GM23338 (cell line): ENCODE measurements at regions not wholly inside any gene's neighbourhood (a gene's known extent, or its start where the extent isn't known, plus 50 kb on each side); places are given as distances from the start of the nearest gene placed in this dataset.

ENCODE experiments used
- EZH2phosphoT487 ChIP-seq: fragments of 200-600 bp; sonication (generic); IDR thresholded peaks from one replicate; pipeline ENCODE4 v1.8.1; 2018; ENCODE audit warnings: antibody characterized with exemption; ENCODE audit not compliant: unreplicated experiment
- TF ChIP-seq, protein P1 (sequence below): IDR thresholded peaks from one replicate; pipeline ENCODE4 v1.6.1; 2018; ENCODE audit warnings: antibody characterized with exemption; ENCODE audit not compliant: unreplicated experiment
- TF ChIP-seq, protein P2 (sequence below), 2 experiments: fragments of 200-600 bp in 1 of 2; sonication (generic) in 1 of 2; conservative IDR thresholded peaks; 2 replicates each; pipeline versions ENCODE4 v1.5.1 to v1.6.1; 2016 to 2017; ENCODE audit warnings: antibody characterized with exemption in 2 of 2, low read depth in 2 of 2, mild to moderate bottlenecking in 2 of 2, moderate library complexity in 1 of 2

DNA sequence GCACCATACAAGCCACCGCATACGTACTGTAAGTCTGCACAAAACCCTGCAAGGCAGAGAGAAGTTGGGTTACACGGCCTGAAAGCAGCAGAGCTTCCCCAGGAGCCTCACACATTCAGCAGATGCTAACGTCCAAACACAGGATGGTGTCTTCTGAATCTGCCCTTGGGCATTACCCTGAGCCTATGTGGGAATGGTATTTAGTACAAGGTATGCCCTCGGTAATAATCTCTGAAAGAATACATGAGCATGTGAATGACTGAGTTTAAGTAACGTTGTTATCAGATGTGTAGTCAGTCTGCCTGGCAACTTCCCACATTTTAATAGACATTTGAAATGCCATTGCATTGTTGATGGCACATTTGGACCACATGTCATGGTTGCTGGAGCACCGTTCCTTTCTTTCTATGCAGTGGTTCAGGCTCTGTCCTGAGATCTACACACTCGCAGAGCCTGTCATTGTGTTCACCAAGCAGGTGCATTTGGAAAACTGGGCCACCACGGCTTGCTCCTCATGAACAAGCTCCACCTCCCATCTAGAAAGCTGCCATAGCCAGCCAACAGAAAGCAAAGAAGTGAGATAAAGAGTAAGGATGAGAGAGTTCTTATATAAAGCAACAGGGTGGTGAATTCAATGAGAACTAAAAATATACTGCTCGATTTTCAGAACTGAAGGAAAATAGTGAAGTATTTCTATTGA is 136.5 kb upstream of the GGTLC1 start:
- TF ChIP-seq, protein P1, sequence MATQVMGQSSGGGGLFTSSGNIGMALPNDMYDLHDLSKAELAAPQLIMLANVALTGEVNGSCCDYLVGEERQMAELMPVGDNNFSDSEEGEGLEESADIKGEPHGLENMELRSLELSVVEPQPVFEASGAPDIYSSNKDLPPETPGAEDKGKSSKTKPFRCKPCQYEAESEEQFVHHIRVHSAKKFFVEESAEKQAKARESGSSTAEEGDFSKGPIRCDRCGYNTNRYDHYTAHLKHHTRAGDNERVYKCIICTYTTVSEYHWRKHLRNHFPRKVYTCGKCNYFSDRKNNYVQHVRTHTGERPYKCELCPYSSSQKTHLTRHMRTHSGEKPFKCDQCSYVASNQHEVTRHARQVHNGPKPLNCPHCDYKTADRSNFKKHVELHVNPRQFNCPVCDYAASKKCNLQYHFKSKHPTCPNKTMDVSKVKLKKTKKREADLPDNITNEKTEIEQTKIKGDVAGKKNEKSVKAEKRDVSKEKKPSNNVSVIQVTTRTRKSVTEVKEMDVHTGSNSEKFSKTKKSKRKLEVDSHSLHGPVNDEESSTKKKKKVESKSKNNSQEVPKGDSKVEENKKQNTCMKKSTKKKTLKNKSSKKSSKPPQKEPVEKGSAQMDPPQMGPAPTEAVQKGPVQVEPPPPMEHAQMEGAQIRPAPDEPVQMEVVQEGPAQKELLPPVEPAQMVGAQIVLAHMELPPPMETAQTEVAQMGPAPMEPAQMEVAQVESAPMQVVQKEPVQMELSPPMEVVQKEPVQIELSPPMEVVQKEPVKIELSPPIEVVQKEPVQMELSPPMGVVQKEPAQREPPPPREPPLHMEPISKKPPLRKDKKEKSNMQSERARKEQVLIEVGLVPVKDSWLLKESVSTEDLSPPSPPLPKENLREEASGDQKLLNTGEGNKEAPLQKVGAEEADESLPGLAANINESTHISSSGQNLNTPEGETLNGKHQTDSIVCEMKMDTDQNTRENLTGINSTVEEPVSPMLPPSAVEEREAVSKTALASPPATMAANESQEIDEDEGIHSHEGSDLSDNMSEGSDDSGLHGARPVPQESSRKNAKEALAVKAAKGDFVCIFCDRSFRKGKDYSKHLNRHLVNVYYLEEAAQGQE = no peak
- TF ChIP-seq, protein P2, sequence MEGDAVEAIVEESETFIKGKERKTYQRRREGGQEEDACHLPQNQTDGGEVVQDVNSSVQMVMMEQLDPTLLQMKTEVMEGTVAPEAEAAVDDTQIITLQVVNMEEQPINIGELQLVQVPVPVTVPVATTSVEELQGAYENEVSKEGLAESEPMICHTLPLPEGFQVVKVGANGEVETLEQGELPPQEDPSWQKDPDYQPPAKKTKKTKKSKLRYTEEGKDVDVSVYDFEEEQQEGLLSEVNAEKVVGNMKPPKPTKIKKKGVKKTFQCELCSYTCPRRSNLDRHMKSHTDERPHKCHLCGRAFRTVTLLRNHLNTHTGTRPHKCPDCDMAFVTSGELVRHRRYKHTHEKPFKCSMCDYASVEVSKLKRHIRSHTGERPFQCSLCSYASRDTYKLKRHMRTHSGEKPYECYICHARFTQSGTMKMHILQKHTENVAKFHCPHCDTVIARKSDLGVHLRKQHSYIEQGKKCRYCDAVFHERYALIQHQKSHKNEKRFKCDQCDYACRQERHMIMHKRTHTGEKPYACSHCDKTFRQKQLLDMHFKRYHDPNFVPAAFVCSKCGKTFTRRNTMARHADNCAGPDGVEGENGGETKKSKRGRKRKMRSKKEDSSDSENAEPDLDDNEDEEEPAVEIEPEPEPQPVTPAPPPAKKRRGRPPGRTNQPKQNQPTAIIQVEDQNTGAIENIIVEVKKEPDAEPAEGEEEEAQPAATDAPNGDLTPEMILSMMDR (conservative IDR thresholded peaks at IDR 0.05; ENCODE audit: low read depth in 2 of 2) = no peak
- no peak for TF ChIP-seq EZH2phosphoT487
